Left lung (tissue), 4 donors: ENCODE measurements at regions not wholly inside any gene's neighbourhood (a gene's known extent, or its start where the extent isn't known, plus 50 kb on each side); places are given as distances from the start of the nearest gene placed in this dataset.

Experiments used
- ATAC-seq: fragments of 200-7000 bp; cut with Tn5 transposase; one replicate; pipeline ENCODE4 v1.9.1; 2020; ENCODE audit warnings: moderate library complexity
- DNase-seq, 4 donors: peaks; one replicate each; pipeline ENCODE4 v3.0.0-alpha.2; 2013 to 2020
- H3K27ac ChIP-seq, 2 donors: fragments of 200-600 bp; sonication (generic) in 1 of 2; one replicate each; pipeline versions ENCODE4 v1.5.0 to v1.8.0; 2020 to 2021
- H3K27me3 ChIP-seq, 2 donors: fragments of 200-600 bp; sonication (generic) in 1 of 2; one replicate each; pipeline versions ENCODE4 v1.5.0 to v1.8.0; 2020 to 2021
- H3K36me3 ChIP-seq, 2 donors: fragments of 200-600 bp; sonication (generic) in 1 of 2; one replicate each; pipeline versions ENCODE4 v1.5.0 to v1.8.0; 2020 to 2021
- H3K4me1 ChIP-seq, 2 donors: fragments of 200-600 bp; one replicate each; pipeline ENCODE4 v1.8.0; 2021
- H3K4me3 ChIP-seq, 2 donors: fragments of 200-600 bp; sonication (generic) in 1 of 2; one replicate each; pipeline versions ENCODE4 v1.5.0 to v1.8.0; 2020 to 2021; ENCODE audit warnings: mild to moderate bottlenecking in 1 of 2
- H3K9me3 ChIP-seq, 2 donors: fragments of 200-600 bp; sonication (generic) in 1 of 2; one replicate each; pipeline versions ENCODE4 v1.5.0 to v1.8.0; 2020 to 2021
- intact Hi-C, 2 donors: fragments of 100-400 bp; cut with DNase I; formaldehyde crosslinking; loops; one replicate each; pipeline versions ENCODE4 v1.11.2 to v1.14.2; 2022
- TF ChIP-seq, protein P1 (sequence below), 2 donors: fragments of 200-600 bp; sonication (generic) in 1 of 2; IDR thresholded peaks; one replicate each; pipeline versions ENCODE4 v1.5.0 to v1.8.0; 2021; ENCODE audit warnings: antibody characterized with exemption in 2 of 2
- donor health status: DM: no; HTN: yes; CAD: no.
- donor health status: DM: no; HTN: no; CAD: no.

DNA sequence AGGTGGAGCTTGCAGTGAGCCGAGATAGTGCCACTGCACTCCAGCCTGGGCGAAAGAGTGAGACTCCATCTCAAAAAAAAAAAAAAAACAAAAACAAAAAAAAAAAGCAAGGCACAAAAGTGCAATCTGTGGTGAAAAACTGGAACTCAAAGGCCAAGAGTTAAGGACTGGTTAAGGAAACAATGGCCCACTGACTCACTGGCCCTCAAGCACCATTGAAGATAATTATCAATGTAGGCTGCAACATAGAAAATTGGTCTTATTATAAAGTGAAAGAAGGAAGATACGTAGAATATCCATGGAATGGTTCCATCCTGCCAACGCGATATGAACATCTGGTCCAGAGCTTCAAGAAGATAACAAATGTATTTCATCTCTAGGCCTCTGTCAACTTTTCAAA, 444.2 kb downstream of the SOX9 start:
- ATAC-seq (no peak), DNase-seq (no peak)
- TF ChIP-seq, protein P1, sequence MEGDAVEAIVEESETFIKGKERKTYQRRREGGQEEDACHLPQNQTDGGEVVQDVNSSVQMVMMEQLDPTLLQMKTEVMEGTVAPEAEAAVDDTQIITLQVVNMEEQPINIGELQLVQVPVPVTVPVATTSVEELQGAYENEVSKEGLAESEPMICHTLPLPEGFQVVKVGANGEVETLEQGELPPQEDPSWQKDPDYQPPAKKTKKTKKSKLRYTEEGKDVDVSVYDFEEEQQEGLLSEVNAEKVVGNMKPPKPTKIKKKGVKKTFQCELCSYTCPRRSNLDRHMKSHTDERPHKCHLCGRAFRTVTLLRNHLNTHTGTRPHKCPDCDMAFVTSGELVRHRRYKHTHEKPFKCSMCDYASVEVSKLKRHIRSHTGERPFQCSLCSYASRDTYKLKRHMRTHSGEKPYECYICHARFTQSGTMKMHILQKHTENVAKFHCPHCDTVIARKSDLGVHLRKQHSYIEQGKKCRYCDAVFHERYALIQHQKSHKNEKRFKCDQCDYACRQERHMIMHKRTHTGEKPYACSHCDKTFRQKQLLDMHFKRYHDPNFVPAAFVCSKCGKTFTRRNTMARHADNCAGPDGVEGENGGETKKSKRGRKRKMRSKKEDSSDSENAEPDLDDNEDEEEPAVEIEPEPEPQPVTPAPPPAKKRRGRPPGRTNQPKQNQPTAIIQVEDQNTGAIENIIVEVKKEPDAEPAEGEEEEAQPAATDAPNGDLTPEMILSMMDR (IDR thresholded peaks at IDR 0.05): no peak
- no peak overlapping the region for H3K27ac ChIP-seq
- no peaks in the 10 kb centered on the region for H3K9me3 ChIP-seq
- H3K4me3 ChIP-seq: no peak overlapping the region
- peaks cover 0 to 4% of the 10 kb centered on the region in 2 donors for H3K4me1 ChIP-seq
- intact Hi-C loops: loop anchor here in 1 of 2 donors (10.0 kb wide), 1 partner anchor 160 kb away; no protein-coding TSS in a partner anchor
- no peaks in the 10 kb centered on the region for H3K36me3 ChIP-seq
- peaks cover 0 to 23% of the 10 kb centered on the region in 2 donors for H3K27me3 ChIP-seq

DNA sequence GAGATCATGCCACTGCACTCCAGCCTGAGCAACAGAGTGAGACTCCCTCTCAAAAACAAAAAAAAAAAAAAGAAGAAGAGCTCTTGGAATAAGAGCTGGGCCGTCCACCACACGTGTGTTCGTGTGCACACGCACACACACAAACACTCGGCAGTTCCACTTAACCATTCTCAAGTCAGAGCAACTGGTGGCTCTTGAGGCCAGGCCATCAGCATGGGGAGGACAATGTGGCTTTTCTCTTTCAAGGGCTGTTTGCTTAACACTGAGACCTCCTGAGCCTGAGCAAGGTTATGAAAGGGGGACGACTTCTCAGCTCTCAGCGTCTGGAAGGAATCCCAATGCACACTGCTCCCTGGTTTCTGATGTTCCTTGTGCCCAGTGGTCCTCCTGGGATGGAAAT, 444.9 kb downstream of the SOX9 start:
- intact Hi-C loops: loop anchor here in 1 of 2 donors (10.0 kb wide), 1 partner anchor 159 kb away; no protein-coding TSS in a partner anchor
- no peak overlapping the region for H3K4me3 ChIP-seq
- no peaks in the 10 kb centered on the region for H3K36me3 ChIP-seq
- H3K9me3 ChIP-seq: no peaks in the 10 kb centered on the region
- peaks cover 0 to 24% of the 10 kb centered on the region in 2 donors for H3K27me3 ChIP-seq
- TF ChIP-seq, protein P1 (IDR thresholded peaks at IDR 0.05): no peak
- ATAC-seq: no peak
- no peak overlapping the region for H3K27ac ChIP-seq
- no peaks in the 10 kb centered on the region for H3K4me1 ChIP-seq
- DNase-seq: no peak

DNA sequence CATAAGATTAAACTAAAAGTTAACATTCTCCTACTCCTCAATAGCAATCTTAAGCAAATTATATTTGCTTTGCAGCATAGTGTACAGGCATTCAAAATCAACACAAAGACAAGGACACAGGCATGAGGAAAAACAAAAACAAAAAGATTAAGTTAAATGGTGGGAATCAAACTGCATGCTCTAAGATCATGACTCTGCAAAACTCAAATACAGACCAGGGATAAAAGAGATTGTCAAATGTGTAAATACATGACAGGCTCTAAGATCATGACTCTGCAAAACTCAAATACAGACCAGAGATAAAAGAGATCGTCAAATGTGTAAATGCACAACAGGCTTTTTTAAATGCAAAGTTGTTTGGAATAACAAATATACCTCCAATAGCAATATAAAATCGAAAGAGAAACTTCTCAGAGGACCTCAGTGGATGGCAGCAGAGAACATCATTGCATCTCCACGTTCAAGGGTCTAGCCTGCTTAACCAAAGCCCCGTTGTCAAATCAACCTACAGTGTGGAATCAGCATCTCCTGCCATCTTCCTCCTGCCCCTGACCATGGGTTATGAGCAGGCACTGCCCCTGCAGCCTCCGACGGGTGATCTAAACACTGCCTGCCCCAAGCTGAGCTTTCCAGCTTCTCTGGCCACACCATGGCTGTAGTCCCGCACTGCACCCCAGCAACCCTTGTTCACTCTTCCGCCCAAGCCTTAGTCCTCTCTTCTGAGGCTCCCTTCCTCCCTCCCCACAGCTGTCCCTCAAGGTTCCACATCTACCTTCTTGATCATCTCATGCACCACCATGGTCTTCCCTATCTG, 446.1 kb downstream of the SOX9 start:
- no peaks in the 10 kb centered on the region for H3K36me3 ChIP-seq
- no peak overlapping the region for H3K27ac ChIP-seq
- ATAC-seq (no peak), DNase-seq (no peak)
- H3K27me3 ChIP-seq: peaks cover 0 to 24% of the 10 kb centered on the region in 2 donors
- TF ChIP-seq, protein P1 (IDR thresholded peaks at IDR 0.05): no peak
- no peak overlapping the region for H3K4me3 ChIP-seq
- intact Hi-C loops: loop anchor here in 1 of 2 donors (10.0 kb wide), 1 partner anchor 158 kb away; no protein-coding TSS in a partner anchor
- H3K9me3 ChIP-seq: no peaks in the 10 kb centered on the region
- H3K4me1 ChIP-seq: no peaks in the 10 kb centered on the region

DNA sequence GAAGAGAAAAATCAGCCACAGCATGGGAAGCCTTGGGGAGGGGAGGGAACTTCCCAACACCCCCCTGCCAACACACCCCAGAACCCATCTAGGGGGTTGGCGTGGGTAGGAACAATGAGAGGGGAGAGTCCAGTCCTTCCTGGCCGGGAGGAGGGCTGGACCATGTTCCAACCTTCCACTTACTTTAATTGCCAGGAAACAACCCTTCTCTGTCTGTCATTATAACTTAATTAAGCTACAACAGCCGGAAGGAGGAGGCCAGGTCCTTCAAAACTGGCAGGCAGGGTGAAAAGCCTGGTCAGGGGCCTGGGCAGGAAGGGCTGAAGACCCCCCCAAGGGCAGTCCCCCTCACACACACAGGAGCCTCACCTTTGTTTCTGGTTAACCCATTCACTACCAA, 447.0 kb downstream of the SOX9 start:
- no peaks in the 10 kb centered on the region for H3K4me1 ChIP-seq
- no peaks in the 10 kb centered on the region for H3K9me3 ChIP-seq
- TF ChIP-seq, protein P1 (IDR thresholded peaks at IDR 0.05): no peak
- H3K27ac ChIP-seq: no peak overlapping the region
- peaks cover 0 to 24% of the 10 kb centered on the region in 2 donors for H3K27me3 ChIP-seq
- intact Hi-C loops: loop anchor here in 1 of 2 donors (10.0 kb wide), 1 partner anchor 157 kb away; no protein-coding TSS in a partner anchor
- no peak for DNase-seq
- ATAC-seq: no peak
- no peak overlapping the region for H3K4me3 ChIP-seq
- H3K36me3 ChIP-seq: no peaks in the 10 kb centered on the region

DNA sequence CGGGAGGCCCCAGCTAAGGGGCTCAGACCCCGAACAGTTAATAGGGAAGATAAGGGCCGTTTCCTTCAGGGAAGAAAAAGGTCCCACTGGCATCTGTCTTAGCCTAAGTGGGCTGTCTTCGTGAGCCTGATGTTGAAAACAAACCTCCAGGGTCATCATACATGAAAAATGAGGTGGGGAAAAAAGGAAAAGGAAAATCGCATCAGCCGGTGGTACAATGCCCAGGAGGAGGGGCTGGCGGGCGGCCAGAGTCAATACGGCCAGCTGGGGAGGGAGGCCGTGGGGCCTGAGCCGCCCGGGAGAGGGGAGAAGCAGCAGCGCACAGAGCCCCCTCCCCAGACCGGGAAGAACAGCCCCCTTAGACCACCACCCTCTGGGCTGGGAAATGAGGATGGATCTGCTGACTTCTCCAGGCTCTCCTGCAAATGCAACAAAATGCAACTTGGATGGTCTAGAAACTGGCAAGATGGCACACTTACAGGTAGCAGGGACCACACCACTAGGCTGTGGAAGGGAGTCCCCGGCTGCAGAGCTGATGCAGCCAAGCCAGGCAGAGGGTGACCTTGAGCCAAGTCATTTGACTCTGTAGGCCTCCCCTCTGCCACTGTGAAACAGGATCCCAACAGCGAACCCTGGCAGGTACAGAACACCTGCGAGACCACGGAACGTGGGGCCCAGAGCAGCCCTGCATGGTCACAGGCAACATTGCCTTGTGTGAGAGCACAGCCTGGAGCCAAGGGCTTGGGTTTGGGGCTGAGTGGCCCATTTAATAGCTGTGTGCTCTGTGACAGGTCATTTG, 448.5 kb downstream of the SOX9 start:
- no peaks in the 10 kb centered on the region for H3K36me3 ChIP-seq
- DNase-seq: no peak
- peaks cover 0 to 24% of the 10 kb centered on the region in 2 donors for H3K27me3 ChIP-seq
- no peak for ATAC-seq
- TF ChIP-seq, protein P1 (IDR thresholded peaks at IDR 0.05): no peak
- intact Hi-C loops: loop anchor here in 1 of 2 donors (10.0 kb wide), 1 partner anchor 155 kb away; no protein-coding TSS in a partner anchor
- H3K9me3 ChIP-seq: no peaks in the 10 kb centered on the region
- H3K27ac ChIP-seq: no peak overlapping the region
- no peaks in the 10 kb centered on the region for H3K4me1 ChIP-seq
- H3K4me3 ChIP-seq: no peak overlapping the region
